Bronchial epithelial cell (primary cell): ENCODE measurements at regions not wholly inside any gene's neighbourhood (a gene's known extent, or its start where the extent isn't known, plus 50 kb on each side); places are given as distances from the start of the nearest gene placed in this dataset.

Experiments
- DNase-seq: peaks from one replicate; pipeline ENCODE4 v3.0.0-alpha.2; 2010; ENCODE audit warnings: low read depth
- FAIRE-seq: peaks from 2 replicates; lab custom pipeline; 2011; peaks lifted over from hg19 to GRCh38; lab: Jason Lieb, UNC
- H3K27me3 ChIP-seq: 2 replicates; pipeline ENCODE4 v1.5.1; 2011; ENCODE audit warnings: low read length; ENCODE audit not compliant: control insufficient read depth, insufficient read depth
- H3K36me3 ChIP-seq: 2 replicates; pipeline ENCODE4 v1.5.1; 2011; ENCODE audit warnings: low read length; ENCODE audit not compliant: control insufficient read depth, insufficient read depth
- H3K4me3 ChIP-seq: 2 replicates; pipeline ENCODE4 v1.5.1; 2011; ENCODE audit warnings: mild to moderate bottlenecking, low read depth, low read length, control low read depth
- TF ChIP-seq, protein P1 (sequence below): IDR thresholded peaks from 2 replicates; pipeline ENCODE4 v1.5.1; 2011; ENCODE audit warnings: mild to moderate bottlenecking, moderate library complexity, low read length, control low read depth, inconsistent platforms; ENCODE audit not compliant: insufficient read depth, severe bottlenecking

DNA sequence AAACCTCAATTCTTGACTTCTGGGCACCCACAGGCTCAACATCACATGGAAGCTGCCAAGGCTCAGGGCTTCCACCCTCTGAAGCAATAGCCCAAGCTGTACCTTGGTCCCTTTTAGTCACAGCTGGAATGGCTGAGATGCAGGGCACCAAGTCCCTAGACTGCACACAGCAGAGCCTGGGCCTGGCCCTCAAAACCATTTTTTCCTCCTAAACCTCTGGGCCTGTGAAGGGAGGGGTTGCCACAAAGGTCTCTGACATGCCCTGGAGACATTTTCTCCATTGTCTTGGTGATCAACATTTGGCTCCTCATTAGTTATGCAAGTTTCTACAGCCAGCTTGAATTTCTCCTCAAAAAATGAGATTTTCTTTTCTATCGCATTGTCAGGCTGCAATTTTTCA lies 382.7 kb upstream of the RASGEF1B start:
- Histone ChIP-seq H3K36me3 (no peaks in the 10 kb centered on the region), H3K27me3 (no peaks in the 10 kb centered on the region), H3K4me3 (no peak overlapping the region)
- TF ChIP-seq, protein P1, sequence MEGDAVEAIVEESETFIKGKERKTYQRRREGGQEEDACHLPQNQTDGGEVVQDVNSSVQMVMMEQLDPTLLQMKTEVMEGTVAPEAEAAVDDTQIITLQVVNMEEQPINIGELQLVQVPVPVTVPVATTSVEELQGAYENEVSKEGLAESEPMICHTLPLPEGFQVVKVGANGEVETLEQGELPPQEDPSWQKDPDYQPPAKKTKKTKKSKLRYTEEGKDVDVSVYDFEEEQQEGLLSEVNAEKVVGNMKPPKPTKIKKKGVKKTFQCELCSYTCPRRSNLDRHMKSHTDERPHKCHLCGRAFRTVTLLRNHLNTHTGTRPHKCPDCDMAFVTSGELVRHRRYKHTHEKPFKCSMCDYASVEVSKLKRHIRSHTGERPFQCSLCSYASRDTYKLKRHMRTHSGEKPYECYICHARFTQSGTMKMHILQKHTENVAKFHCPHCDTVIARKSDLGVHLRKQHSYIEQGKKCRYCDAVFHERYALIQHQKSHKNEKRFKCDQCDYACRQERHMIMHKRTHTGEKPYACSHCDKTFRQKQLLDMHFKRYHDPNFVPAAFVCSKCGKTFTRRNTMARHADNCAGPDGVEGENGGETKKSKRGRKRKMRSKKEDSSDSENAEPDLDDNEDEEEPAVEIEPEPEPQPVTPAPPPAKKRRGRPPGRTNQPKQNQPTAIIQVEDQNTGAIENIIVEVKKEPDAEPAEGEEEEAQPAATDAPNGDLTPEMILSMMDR: no peak
- no peak for DNase-seq
- FAIRE-seq: no peak

DNA sequence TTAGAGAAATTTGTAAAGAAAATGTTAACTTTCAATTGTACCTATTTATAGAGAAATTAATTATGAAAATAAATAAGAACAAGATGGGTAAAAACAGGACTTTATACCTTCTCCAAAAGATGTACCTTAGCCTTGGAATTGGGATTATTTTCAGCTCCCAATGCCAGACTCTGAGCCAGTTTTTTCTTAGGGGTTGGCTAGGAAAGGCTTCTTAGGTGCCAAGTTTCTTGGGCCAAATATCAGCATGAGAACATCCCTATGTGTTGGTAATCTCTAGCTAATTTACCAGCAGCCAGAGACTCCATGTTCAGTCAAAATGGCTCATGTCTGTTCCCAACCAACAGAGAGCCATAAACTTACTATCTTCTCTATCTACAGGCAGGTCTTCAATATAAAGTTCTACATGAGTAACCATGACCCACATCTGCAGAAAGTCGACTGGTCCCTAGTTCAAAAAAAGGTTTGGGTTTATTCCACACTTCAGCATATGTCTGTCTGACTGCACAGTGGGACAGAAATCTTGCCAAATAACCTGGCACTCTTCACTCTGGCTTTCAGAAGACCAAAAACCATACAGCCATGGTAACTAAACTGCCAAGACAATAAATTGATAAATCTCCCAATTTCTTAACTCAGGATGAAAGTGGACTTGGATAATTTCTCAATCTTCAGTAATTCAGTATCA lies 380.5 kb upstream of the RASGEF1B start:
- Histone ChIP-seq H3K4me3 (no peak overlapping the region), H3K36me3 (no peaks in the 10 kb centered on the region), H3K27me3 (no peaks in the 10 kb centered on the region)
- no peak for DNase-seq
- TF ChIP-seq, protein P1: no peak
- no peak for FAIRE-seq

DNA sequence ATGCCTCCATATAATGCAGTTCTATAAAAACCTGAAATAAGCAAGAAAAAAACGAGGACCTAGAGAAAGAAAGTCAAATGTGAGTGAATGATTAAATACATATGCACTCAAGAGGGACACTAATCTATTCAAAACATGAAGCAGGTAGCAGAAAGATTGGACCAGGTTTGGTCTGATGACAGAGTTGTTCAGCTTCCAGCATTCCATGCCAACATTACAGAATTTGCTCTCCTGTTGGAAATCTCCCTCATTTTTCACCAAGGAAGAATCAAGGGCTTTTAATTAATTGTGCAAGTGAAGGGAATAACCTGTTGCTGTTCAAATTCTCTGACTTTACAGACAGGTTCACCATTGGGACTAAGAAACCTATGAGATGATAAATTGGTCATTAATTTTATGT lies 379.0 kb upstream of the RASGEF1B start:
- H3K36me3 ChIP-seq: no peaks in the 10 kb centered on the region
- FAIRE-seq (no peak), DNase-seq (no peak)
- no peaks in the 10 kb centered on the region for H3K27me3 ChIP-seq
- TF ChIP-seq, protein P1: no peak
- H3K4me3 ChIP-seq: no peak overlapping the region

DNA sequence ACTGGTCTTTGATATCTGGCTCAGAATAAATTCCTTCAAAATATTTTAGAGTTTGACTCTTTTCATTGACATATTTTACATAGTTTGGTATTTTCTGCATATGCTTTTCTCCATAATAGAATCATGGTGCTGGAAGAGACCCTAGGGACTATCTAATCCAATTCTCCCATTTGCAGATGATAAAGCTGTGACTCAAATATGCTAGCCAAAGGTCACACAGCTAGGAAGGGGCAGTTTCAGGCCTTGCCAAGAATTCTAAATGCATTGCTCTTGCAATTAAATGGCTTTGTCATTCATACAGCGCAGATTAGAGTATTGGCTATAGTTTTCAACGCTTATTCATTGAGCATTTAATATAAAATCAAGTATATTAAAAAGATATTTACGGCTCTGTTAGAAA lies 374.1 kb upstream of the RASGEF1B start:
- H3K4me3 ChIP-seq: no peak overlapping the region
- no peaks in the 10 kb centered on the region for H3K36me3 ChIP-seq
- no peaks in the 10 kb centered on the region for H3K27me3 ChIP-seq
- TF ChIP-seq, protein P1: no peak
- FAIRE-seq (no peak), DNase-seq (no peak)

DNA sequence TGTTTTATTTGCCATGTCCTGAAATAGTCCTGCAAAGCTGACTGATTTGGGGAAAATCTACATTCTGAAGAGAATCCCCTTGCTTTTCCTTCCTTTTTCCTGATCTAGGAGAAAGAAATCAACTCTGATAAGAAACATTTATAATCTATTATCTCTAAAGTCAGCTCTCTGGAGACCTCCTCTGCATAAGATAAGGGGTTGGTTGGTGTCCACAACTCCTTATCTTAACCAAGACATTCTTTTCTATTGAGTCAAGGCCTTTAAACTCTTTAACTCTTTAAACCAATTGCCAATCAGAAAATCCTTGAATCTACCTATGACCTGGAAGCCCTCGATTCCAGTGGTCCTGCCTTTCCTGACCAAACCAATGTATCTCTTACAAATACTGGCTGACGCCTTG lies 373.6 kb upstream of the RASGEF1B start:
- H3K27me3 ChIP-seq: no peaks in the 10 kb centered on the region

DNA sequence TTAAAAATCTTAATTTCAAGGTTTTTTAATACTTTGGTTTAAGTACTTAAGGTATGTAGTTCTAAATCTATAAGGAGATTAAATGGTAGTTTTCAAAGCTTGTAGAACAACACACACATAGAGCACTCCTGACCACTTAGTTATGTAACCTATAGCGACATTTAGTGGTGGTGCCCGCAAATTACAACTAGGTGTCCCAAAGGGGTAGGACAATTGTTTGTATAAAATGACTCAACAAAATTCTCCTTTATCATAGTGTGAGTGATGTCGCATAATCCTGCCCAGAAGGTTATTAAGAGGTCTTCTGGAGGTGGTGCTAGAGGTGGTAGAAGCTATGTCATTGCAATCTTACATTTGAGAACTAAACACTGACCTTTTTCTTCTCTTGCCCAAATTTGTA lies 373.0 kb upstream of the RASGEF1B start:
- Histone ChIP-seq H3K4me3 (no peak overlapping the region), H3K27me3 (no peaks in the 10 kb centered on the region), H3K36me3 (no peaks in the 10 kb centered on the region)
- TF ChIP-seq, protein P1: peak; percentile 49
- DNase-seq: peak; percentile 82
- no peak for FAIRE-seq

More for the DNA sequence above, 373.6 kb upstream of the RASGEF1B start:
- DNase-seq: no peak
- Histone ChIP-seq H3K36me3 (no peaks in the 10 kb centered on the region), H3K4me3 (no peak overlapping the region)
- TF ChIP-seq, protein P1: no peak
- FAIRE-seq: no peak
